SK-N-MC (cell line): ENCODE measurements at regions not wholly inside any gene's neighbourhood (a gene's known extent, or its start where the extent isn't known, plus 50 kb on each side); places are given as distances from the start of the nearest gene placed in this dataset.

Experiments
- EZH2 ChIP-seq: fragments of 200-600 bp; sonication (generic); IDR thresholded peaks from one replicate; pipeline ENCODE4 v1.6.1; 2017; ENCODE audit warnings: antibody characterized with exemption
- POLR2AphosphoS5 ChIP-seq: IDR thresholded peaks from 2 replicates; pipeline ENCODE4 v1.6.1; 2012; ENCODE audit warnings: mild to moderate bottlenecking, low read depth, low read length, borderline replicate concordance

DNA sequence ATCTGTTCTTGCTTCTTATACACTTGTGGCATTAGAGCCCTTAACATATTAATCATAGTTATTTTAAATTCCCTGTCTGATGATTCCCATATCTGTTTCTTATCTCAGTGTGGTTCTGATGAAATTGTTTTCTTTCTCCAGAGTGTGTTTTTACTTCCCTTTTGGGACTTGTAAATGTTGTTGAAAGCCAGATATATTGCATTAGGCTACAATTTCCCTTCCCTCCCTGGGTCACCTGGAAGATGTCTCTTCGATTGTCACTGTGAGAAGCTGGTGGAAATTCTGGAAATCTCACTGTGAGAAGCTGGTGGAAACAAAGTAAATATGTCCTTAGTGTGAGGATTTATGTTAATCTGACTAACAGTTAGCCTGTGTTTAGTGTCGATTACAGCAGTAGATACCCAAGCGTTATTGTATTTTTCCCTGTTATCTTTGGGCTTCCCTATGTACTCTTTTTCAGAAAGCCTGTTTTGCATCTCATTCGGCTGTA is 717.3 kb downstream of the TRHDE start:
- TF ChIP-seq POLR2AphosphoS5, result no peak
- no peak for TF ChIP-seq EZH2
